ENCODE measurements at regions not wholly inside any gene's neighbourhood (a gene's known extent, or its start where the extent isn't known, plus 50 kb on each side); places are given as distances from the start of the nearest gene placed in this dataset.
"Not testable (repeated sequence)": the region's sequence is repeated elsewhere in the genome, so short reads cannot be mapped to it uniquely, and the experiment has no call there.

DNA sequence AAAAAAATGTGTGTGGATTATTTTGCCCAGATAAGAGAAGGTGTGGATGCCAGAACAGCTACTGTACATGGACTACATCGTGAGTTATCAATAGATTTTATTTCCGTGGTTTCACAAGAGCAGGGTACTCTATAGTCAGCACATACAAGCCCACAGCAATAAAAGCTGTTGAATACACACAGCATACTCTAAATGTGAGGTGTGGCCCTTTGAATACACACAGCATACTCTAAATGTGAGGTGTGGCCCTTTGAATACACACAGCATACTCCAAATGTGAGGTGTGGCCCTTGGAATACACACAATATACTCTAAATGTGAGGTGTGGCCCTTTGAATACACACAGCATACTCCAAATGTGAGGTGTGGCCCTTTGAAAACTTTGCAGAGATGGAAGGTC is 287.4 kb upstream of the ADARB2 start:
- TF ChIP-seq, protein P1, sequence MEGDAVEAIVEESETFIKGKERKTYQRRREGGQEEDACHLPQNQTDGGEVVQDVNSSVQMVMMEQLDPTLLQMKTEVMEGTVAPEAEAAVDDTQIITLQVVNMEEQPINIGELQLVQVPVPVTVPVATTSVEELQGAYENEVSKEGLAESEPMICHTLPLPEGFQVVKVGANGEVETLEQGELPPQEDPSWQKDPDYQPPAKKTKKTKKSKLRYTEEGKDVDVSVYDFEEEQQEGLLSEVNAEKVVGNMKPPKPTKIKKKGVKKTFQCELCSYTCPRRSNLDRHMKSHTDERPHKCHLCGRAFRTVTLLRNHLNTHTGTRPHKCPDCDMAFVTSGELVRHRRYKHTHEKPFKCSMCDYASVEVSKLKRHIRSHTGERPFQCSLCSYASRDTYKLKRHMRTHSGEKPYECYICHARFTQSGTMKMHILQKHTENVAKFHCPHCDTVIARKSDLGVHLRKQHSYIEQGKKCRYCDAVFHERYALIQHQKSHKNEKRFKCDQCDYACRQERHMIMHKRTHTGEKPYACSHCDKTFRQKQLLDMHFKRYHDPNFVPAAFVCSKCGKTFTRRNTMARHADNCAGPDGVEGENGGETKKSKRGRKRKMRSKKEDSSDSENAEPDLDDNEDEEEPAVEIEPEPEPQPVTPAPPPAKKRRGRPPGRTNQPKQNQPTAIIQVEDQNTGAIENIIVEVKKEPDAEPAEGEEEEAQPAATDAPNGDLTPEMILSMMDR (IDR thresholded peaks at IDR 0.05): not testable (repeated sequence)
- not testable (repeated sequence) for TF ChIP-seq POLR2A (IDR thresholded peaks at IDR 0.05)
